ENCODE measurements at regions not wholly inside any gene's neighbourhood (a gene's known extent, or its start where the extent isn't known, plus 50 kb on each side); places are given as distances from the start of the nearest gene placed in this dataset.

DNA sequence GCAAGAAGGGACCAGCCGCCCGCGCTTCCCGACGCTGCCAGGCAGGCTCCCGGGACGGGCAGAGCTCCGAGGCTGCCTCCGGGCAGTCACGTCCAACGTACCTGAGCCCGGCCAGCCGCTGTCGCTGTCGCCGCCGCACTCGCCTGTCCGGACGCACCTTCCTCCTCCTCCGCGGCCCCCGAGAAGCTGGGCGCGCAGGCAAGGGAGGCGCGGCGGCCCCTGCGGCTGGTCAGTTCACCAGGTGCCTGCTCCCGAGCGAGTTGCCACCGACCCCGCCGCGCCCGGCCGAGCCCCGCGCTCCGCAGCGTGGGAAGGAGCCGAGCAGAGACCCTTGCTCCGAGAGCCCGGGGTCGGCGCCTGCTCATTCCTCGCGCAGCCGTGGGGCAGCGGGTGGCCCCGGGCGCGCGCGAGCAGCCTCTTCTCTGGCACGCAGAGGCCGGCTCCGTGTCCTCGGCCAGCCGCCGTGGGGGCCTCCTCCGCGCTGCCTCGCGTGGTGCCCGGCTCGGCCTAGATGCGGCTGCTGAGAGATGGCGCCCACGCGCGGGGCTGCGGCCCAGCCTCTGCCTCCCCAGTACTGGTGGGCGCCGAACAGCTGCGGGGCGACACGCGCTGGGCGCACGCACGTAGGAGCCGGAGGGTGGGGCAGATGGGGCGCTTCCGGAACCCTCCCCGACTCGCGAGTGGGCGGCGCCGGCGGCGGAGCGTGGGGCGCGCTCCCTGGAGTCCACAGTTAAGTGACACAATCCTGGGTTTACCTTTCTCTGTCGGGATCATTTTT lies 419.4 kb downstream of the UQCRFS1 start:
- in situ Hi-C loops (cut with MboI; ENCODE audit: low sequenced_read_pairs) = no loop called here

DNA sequence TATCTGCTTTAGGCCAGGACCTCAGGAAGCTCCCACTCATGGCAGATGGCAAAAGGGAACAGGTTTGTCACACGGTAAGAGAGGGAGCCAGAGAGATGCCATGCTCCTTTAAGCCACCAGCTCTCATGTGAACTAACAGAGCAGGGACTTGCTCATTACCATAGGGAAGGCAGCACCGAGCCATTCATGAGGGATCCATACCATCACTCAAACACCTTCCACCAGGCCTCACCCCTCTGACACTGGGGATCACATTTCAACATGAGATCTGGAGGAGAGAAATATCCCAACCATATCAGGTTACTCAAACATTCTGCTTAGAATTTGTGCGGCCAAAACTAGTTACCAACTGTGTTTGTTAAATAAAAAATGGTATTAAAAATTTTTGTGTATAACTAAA lies 427.0 kb downstream of the UQCRFS1 start:
- in situ Hi-C loops (cut with MboI; ENCODE audit: low sequenced_read_pairs) = no loop called here

DNA sequence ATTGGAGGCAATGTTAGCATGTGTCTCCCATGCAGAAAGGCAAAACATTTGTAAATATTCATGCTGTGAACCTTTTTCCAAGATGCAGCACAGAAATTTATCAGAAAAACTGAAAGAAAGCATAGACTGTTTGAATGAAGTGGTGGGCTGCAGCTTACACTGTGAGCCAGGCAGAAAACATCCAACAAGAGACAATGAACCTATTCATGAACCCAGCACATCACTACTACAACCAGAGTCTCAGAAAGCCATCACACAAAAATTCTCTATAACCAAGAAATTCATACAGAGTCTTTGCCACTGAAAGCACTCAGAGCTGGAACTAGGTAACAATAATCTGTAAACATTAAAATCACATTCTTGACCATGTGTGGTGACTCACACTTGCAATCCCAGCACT lies 448.9 kb downstream of the UQCRFS1 start:
- in situ Hi-C loops (cut with MboI; ENCODE audit: low sequenced_read_pairs) = no loop called here

DNA sequence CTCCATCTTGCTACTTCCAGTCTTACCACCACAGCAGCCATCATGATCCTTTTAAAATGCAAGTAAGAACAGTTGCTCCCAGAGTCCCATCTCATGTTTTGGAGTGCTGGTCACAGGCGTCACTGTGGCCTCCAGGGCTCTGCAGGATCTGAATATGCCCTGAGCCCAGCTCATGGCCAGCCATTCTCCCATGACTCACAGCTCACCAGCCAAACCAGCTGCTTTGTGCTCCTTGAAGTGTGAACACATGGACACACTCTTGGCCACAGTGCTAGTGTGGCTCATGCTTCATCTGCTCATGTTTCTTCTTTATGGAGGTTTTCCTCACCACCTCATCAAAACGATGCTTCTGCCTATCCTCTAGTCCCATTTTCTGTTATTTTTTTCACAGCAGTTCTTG lies 466.5 kb downstream of the UQCRFS1 start:
- in situ Hi-C loops (cut with MboI; ENCODE audit: low sequenced_read_pairs) = no loop called here

DNA sequence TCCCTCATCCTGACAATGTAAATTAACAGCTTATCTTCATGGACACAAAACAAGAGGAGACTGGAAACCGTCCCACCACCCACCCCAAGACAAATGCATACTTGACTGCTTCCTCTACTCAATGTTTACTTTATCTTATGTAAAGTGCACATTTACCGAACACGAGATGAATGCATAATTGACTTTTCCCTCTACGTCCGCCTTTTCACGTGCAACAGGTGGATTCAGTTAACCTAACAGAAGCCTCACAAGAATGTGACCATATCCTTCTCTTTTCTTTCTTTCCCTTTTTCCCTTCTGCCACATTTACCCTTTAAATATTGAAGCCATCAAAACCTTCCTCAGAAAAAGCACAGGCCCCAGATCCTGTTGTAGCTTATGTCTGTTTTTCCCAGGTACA lies 468.0 kb downstream of the UQCRFS1 start:
- in situ Hi-C loops (cut with MboI; ENCODE audit: low sequenced_read_pairs) = no loop called here

DNA sequence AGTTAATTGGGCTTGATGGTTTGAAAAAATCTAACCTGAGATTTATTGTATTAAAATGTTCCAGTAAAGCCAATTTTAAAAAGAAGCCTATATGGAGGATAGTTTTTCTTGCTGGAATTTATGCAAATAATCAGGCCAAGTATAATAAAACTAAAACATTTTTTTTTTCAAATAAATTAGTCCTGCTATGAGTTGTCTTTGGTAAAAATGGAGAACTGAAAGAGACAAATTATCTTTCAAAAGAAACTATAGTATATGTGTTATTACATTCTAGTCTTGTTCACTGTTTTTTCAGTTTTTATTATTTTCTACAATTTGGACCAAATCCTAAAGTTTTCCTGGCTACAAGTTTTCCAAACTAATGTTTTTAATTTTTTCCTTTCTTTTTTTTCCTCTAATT lies 468.9 kb downstream of the UQCRFS1 start:
- in situ Hi-C loops (cut with MboI; ENCODE audit: low sequenced_read_pairs) = no loop called here

DNA sequence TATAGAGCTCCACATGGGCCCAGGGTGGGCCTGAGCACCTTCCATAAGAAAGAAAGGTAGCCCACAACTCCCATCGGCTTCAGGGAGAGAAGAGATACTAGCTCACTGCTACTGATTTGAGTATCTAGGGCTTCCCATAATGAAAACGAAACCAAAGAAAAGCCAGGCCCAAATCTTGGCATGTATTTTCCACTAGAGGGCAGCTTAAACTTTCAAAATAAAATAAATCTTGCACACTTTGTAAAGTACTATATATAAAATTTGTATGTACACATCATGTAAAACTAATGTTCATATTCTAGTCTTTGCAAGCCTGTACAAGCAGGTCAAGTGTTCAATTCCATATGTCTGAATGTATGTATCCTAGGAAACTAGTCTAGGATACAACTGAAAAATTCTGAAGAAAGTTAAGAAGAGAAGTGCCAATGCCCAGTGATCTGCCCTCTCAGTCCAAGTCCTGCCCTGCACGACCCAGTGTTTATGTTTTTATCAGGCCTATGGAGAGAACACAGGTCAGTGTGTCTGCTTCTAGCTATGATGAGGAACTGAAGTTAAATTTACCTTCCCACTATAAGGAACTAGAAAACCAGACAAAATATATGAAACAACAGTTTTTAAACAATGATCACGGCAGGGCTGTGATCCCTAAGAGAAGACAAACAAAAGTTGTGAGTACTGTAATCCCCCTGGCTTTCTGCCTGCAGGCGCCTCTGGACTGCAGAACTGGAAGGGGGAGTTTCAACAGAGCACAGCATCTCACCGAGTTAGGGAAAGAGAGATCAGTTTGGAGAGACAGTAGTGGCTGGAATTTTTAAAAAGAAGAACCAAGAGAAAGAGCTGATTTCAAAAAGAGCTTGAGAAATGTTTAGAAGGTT lies 475.7 kb downstream of the UQCRFS1 start:
- in situ Hi-C loops (cut with MboI; ENCODE audit: low sequenced_read_pairs) = no loop called here

DNA sequence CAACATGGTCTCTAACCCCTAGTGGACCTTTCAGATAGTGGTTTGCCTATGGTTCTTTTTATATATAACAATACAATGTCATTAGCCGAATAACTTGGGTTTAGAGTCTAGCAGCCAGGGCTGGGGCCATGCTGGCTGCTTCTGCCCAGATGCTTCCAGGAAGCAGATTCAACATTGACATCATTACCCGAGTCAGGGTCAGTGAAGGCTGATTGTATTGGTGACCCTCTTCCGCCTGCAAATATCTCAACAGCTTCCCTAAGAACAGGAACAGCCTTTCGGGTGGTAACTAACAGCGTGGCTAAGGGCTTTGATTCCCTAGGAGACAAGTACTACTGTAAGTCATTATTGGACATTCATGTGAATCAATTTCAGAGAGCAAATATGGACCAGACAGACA lies 476.4 kb downstream of the UQCRFS1 start:
- in situ Hi-C loops (cut with MboI; ENCODE audit: low sequenced_read_pairs) = no loop called here

DNA sequence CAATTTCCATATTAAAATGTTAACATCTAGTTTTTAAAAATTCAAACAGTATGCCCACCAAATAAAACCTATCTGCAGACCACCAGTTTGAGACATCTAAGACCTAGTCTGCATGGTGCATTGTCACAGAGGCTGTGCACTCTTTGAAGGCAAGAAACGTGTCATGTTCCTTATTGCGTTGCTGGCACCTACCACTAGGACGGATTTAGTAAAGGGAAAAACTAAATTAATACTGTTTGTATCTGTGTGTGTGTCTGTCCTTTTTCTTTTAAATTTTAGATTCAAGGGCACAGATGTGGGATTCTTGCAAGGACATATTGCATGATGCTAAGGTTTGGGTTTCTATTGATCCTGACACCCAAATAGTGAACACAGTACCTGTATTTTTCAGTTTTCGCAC lies 481.4 kb downstream of the UQCRFS1 start:
- in situ Hi-C loops (cut with MboI; ENCODE audit: low sequenced_read_pairs) = no loop called here

DNA sequence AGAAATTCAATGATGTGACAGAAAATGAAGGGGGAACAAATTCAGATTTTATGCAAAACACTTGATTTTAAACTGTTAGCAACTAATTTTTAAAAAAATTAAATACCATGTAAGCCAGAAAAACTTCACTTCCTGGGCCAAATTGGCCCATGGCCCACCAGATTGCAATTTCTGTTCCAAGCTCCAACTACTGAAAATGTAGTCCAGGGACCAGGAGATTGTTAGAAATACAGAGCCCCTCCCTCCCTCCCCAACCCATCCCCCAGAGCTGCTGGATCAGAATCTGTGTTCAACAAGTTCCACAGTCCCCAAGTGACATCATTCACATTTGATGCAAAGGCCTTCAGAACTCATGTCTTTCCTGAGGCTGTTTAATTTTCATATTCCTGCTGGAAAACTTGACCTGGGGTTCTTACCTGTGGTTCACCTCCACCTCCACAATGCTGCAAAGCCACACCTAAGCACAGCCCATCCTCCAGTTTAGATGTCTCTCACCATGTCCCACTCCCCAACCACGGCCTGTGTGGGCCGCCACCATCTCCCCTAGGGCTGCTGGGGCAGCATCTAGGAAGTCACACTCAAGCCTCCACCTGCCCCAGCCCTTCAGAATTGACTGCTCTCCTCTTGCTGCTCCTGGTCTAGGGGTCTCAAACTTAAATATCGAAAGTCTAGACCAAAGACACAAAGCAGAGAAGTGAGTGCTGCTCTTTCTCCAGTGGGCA lies 482.0 kb downstream of the UQCRFS1 start:
- in situ Hi-C loops (cut with MboI; ENCODE audit: low sequenced_read_pairs) = no loop called here

DNA sequence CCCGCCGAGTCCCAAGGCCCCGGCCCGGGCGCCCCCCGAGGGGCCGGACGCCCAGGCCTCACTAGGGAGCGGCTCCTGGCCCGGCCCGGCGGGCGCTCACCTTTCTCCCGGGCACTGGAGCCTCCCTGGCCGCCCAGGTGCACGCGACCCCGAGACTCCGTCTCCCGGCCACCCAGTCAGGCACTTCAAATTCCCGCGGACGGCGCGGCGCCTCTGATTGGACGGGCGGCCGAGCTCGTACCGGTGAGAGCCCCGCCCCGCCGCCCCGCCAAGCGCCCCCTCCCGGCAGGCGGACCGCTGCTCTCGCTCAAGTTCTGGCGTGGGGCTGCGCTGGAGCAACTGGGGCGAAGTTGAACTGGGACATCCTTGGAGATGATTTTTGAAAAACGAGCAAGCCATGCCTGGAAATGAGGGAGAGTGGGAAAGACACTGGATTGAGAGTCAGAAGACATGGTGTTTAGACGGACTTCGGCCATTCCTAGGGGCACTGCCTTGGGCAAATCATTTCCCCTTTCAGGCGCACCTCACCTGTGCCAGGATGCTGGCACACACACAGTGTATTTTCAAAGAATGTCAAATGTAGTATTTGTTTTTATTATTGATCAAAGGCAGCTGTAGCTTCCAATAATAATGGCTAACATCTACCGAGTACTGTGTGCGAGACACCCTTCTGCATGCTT lies 485.3 kb downstream of the UQCRFS1 start:
- in situ Hi-C loops (cut with MboI; ENCODE audit: low sequenced_read_pairs) = no loop called here

DNA sequence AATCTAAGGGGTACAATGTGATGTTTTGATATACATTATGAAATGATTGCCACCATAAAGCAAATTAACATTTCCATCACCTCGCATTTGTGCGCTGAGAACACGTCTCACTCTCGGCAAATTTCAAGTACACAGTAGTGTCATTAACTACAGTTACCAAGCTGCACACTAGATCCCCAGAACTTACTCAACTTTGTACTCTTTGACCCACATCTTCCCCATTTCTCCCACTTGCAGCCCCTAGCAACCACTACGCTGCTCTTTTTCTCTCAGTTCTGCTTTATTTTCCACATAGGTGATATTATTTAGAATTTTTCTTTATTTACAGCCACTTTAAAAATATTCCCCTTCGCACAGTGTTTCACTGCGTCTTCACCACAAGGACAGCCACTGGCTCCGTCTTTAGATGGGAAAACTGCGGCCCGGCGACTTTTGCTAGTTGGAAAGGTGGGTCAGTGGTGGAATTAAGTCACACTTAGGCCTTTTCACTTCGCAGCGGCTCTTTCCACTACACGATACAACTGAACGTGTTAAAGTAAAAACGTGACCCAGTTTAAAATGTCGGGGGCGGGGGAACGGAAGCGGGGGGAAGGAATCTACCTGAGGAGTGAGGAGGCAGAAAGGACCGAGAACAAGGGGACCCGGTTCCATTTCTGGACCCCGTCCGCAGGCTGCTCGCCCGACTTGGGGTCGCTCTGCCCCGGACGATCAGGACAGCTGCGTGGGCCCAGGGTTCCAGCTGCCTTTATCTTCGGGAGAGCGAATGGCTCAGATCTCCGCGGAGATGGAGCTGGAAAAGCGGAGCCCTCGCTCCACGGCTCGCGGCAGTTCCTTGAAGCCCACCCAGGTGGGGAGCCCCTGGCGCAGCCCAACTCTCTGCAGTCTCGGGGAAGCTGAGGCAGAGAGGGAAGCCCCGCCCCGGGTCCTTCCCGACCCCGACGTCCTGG lies 486.1 kb downstream of the UQCRFS1 start:
- in situ Hi-C loops (cut with MboI; ENCODE audit: low sequenced_read_pairs) = no loop called here

DNA sequence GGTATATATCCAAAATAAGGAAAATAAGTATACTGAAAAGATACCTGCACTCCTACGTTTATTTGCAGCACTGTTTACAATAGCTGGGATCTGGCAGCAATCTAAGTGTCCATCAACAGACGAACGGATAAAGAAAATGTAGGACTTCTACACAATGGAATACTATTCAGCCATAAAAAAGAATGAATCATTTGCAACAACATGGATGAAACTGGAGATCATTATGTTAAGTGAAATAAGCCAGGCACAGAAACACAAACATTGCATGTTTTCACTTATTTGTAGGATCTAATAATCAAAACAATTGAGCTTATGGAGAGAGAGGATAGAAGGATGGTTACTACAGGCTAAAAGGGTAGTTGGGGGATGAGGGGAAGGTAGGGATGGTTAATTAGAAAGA lies 494.0 kb downstream of the UQCRFS1 start:
- in situ Hi-C loops (cut with MboI; ENCODE audit: low sequenced_read_pairs) = no loop called here

DNA sequence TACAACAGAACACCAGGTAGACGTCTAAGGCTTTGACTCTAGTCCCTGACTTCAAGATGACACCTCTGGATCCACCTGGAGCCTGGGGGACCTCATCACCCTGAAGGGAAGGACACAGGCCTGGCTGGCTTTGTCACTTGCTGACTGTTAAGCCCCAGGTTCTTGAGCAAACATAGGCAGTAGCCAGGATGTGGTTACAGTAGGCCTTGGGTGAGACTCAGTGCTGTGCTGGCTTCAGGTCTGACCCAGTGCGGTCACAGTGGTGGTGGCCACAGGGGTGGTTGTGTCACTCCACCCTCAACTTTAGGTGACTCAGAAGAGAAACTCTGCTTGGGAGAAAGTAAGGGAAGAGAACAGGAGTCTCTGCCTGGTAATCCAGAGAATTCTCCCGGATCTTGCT lies 497.8 kb downstream of the UQCRFS1 start:
- in situ Hi-C loops (cut with MboI; ENCODE audit: low sequenced_read_pairs) = no loop called here

DNA sequence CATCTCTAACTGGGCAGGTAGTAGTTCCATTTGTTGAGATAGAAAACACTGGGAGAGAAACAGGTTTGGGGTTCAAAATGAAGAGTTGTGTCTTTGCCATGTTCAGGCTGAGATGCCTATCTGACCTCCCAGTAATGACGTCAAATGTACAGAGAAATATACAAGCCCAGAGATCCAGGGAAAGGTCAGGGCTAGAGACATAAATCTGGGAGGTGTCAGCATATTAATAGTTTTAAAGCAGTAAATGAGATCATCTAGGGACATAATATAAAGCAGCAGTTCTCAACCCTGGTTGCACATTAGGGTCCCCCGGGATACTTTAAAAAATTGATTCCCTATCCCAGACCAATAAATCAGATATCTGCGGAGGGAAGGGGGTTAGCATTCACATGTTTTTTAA lies 501.5 kb downstream of the UQCRFS1 start:
- in situ Hi-C loops (cut with MboI; ENCODE audit: low sequenced_read_pairs) = no loop called here

DNA sequence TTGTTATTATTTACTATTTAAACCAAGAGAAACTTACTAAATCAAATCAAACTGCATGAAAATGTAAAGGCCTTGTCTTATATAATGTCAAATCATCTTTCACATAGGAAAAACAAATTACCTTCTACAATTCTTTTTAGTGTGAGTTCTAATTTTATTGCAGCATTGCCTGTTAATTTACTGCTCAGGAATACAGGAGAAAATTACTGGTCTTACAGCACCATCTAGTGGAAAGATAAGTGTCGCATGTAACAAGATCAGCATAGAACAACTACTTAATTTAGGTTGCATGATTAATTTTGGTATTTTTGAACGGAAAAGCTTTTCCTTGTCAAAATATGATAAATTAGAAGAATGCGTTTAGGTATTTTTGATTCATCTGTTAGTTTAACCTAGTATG lies 502.7 kb downstream of the UQCRFS1 start:
- in situ Hi-C loops (cut with MboI; ENCODE audit: low sequenced_read_pairs) = no loop called here

DNA sequence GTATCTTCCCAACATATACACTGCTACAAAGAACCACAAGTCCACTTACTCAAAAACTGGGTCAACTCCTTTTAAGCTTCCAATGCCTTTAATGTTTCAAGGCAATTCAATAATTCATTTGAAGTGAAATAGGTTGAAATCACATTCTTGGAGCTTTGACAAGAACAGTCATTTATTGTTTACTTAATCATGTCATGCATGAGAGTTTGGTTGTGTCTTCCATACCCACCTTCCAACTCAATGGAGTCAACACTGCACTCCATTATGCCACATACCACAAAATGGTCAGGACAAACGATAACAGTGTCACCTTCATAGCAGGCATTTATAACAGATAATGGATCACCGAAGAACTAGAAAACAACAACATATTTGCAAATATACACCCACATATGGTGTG lies 506.3 kb downstream of the UQCRFS1 start:
- in situ Hi-C loops (cut with MboI; ENCODE audit: low sequenced_read_pairs) = no loop called here

DNA sequence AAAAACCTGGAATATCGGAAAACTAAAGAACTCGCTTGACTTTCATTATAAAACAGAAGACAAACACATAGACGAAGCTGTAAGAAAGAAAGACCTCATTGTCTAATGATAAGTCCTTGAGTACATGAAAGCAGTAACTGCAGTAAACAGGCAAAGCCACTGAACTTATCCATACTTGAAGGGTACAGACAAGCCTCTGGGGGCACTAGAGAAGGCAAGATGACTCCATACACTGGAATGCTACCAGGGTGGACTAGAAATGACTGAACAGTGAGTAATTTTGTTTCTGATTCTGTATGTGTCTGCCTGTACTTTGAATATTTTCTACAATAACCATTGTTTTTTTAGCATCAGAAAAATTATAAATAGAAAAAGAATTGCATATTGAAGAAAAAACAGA lies 507.9 kb downstream of the UQCRFS1 start:
- in situ Hi-C loops (cut with MboI; ENCODE audit: low sequenced_read_pairs) = no loop called here

DNA sequence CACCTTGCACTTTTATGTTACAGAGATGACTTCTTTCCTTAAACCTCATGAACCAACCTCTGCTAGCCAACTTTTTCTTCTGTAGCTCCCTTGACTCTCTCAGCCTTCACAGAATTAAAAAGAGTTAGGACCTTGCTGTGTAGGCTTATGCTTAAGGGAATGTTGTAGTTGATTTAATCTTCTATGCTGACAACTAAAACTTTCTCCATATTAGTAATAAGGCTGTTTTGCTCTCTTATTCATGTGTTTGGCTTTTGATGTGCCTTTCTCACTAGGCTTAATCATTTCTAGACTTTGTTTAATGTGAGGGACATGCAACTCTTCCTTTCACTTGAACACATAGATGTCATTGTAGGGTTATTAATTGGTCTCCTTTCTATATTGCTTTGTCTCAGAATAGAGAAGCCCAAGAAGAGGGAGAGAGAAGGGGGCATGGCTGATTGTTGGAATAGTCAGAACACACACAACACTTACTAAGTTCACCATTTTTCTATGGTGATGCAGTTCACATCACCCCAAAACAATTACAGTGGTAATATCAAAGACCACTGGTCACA lies 509.5 kb downstream of the UQCRFS1 start:
- in situ Hi-C loops (cut with MboI; ENCODE audit: low sequenced_read_pairs) = no loop called here

DNA sequence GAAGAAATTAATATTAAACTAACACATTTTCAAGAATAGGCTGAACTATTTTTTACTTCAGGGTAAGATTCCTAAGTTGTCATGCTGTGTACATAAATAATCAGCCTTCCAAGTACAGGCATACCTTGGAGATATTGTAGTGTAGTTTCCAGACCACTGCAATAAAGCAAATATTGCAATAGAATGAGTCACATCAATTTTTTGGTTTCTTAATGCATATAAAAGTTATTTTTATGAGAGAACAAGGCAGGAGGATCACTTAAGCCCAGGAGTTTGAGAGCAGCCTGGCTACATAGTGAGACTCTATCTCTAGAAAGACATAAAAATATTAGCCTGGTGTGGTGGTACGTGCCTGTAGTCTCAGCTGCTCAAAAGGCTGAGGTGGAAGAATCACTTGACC lies 511.5 kb downstream of the UQCRFS1 start:
- in situ Hi-C loops (cut with MboI; ENCODE audit: low sequenced_read_pairs) = no loop called here

Measured in HL-60/S4 treated with phorbol 12-myristate 13-acetate at 8.2 ng/mL for 4 days and 3 days (cell line).